GM19463 (cell line): ENCODE measurements at regions not wholly inside any gene's neighbourhood (a gene's known extent, or its start where the extent isn't known, plus 50 kb on each side); places are given as distances from the start of the nearest gene placed in this dataset.

Experiments used
- ATAC-seq: cut with Tn5 transposase; IDR thresholded peaks from one replicate; pipeline ENCODE4 v1.9.1; 2021; ENCODE audit warnings: mild to moderate bottlenecking, moderate library complexity; ENCODE audit not compliant: unreplicated experiment

DNA sequence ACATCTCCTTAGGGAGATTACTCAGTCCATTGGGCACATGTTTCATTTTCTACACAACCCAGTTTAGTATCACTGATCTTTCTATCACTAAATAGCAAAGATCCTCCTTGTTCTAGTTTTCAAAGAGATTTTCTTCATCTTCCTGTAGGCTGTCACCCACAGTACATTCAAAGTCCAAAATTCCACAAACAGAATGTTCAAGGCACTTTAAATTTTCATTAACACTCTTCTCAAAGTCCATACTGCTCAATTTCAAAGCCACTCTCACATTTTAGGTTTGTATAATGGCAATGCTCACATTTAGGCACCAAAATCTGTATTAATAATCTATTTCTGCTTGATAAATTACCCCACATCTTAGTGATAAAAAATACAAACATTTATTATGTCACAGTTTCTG, 152.8 kb downstream of the FSIP2 start:
- ATAC-seq = no peak

DNA sequence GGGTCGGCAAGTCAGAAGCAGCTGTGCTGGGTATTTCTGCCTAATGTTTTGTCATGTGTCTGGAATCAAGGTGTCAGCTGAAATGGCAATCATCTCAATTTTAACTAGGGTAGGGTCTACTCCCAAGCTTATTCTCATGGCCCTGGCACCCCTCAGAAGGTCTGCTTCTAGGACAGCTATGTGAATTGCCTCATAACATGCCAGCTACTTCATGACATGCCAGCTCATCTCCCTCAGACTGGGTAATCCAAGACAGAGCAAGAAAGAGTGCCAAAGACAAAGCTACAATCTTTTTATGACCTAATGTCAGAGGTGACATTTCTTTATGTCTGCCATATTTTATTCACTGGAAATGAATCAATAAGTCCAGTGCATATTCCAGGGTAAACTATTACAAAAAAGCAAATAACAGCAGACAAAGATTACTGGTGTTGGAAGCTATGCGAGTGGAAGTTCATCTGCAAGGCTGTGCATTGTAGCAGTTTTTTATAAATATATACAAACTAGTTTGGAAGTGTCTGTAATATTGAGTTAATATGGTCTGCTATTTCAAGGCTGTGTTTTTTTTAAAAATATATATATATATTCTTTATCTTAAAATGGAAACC, 153.3 kb downstream of the FSIP2 start:
- ATAC-seq = no peak

DNA sequence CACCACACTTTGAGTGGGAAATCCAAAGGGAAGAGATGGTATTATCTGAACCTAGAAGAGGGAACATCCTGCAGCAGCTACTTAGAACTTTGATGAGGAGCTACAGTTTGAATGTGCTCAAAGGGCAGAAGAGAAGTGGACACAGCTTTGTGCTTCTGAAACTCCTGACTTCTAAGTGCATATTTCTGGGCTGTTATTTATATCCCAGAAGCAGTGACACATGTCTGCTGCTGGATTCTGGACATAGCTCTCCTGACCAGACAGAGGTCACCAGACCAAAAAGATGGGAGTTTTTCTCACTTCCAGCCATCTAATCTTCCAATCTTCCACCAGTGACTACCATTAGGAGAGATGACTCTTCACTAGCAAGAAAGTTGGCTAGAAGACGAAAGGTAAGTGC, 153.9 kb downstream of the FSIP2 start:
- ATAC-seq = no peak

DNA sequence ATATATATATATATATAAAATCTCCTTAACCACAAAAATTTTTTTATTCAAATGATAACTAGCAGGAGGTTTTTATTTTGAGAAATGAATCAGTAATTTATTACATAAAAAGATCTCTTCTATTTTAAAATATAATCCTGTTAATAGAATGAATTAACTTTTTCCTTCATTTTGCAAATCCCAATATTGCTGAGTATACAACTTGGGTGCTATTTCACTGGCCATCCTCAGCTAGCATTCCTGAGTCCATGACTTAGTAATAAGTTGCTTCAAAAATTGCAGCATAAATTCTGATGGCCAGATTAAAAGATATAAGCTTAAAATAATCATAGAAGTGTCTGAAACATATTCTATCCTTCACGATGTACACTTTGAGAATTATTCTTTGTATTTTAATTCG, 155.6 kb downstream of the FSIP2 start:
- no peak for ATAC-seq

DNA sequence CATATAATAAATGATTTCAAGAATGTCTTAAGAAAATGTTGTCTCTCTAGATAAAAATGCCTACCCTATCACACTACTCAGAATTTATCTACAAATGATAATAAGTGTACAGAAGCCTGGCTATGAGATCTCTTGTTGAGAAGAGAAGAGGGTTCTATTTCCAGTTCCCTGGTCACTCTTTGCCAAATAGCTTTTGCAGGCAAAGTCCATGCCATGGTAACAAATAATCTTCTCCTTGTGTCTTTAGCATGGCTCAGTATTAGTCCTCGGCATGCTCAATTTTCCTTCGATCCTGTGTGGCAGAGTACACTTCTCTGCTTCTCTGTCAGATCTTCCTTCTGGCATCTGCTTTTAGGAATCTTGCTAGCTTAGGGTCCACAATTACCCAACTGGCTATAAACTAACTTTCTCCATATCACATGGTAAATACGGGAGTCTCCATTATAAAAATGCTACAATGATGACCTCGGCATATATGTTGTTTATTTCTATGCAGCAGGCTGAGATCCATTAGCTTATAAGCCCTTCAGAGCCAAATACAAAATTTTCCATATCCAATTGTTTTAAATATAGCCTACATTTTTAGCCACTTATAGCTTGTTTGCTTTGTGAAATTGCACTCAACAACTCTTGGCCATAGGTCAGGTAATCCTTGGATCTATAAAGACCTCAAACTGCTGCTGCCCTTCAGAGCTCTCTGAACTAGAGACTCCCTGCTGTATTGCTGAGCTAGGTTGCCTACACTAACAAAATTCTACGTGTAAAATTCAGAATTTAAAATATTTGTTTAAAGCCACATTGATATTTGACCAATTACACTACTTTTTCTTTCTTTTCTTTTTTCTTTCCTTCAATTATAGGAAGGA, 157.5 kb downstream of the FSIP2 start:
- no peak for ATAC-seq

DNA sequence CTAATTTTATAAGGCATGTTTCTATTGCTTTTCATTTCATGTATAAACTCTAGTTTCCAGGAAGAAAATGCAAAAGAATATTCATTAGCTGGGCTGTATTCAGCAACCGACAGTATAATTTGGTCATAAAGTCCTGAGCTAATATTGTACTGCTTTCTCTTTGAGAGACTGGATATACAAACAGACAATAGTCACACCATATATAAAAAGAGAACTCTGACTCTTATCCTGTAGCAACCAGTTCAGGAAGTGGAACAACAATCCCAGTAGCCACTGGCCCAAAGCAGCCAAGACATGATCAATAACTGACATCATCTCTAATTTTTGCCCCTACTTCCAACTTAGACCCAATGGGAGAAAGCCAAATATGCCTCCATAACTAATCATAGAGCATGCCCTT, 160.8 kb downstream of the FSIP2 start:
- no peak for ATAC-seq

DNA sequence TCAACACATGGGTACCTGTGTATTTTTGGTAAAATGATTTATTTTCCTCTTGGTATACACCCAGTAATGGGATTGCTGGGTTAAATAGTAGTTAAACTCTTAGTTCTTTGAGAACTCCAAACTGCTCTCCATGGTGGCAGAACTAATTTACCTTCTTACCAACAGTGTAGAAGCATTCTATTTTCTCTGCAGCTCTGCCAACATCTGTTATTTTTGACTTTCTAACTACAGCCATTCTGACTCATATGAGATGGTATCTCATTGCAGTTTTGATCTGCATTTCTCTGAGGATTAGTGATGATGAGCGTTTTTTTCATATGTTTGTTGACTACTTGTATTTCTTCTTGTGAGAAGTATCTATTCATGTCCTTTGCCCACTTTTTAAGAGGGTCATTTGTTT, 180.6 kb downstream of the FSIP2 start:
- ATAC-seq = no peak

DNA sequence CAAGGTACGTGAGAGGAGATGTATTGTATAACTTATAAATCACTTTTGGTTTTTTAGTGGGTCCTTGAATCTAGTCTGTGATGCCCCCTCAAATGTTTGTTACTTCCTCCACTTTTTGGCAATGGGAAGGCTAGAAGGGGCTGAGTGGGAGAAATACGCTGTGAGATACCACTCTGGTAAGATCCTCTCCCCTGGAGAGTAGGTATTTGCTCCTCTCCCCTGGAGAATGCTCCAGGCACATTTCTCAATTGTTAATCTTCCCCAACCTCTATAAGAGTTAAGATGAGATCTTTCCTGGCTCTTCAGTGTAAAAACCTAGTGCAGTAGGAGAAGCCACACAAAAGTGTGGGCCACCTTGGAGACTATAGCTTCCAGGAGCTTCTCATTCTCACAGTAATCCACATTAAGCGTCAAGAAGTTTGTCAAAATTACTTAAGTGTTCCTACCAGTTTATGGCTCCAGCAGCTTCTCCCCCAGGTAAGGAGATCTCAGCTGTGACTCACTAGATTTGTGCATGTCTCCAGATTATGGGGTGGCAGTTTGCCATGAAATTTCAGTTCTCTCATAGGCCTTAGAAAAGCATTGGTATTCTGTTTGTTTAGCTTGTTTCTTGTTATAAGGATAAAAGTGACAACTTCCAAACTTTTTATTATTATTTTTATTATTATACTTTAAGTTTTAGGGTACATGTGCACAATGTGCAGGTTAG, 182.6 kb downstream of the FSIP2 start:
- no peak for ATAC-seq

DNA sequence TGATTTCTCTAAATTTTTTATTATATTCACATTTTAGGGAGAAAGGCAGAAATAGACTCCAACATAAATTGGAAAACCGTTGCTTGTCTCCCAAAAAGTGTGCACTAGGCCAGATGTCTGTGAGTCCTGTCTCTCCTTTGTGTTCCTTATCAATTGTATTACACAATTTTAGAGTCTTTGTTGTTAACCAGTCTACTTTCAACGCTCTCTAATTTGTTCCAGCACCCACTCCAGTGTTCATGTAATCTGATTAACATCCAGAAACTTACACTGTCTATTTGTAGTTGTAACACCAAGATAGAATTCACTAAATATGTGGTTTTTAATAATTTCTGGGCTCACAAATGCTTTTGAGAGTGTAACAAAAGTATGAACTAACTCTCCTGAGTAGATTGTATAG, 195.6 kb downstream of the FSIP2 start:
- ATAC-seq = no peak

DNA sequence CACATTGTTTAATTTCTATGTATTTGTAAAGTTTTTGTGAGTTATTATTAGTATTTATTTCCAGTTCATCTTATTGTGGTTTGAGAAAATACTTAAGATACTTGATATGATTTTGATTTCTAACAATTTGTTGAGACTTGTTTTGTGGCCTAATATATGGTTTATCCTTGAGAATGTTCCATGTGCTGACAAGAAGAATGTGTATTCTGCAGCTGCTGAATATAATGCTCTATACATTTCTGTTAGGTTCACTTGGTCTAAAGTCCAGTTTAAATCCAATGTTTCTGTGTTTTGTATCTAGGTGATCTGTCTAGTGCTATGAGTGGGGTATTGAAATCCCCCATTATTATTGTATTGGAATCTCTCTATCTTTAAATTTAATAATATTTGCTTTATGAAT, 201.3 kb downstream of the FSIP2 start:
- no peak for ATAC-seq

DNA sequence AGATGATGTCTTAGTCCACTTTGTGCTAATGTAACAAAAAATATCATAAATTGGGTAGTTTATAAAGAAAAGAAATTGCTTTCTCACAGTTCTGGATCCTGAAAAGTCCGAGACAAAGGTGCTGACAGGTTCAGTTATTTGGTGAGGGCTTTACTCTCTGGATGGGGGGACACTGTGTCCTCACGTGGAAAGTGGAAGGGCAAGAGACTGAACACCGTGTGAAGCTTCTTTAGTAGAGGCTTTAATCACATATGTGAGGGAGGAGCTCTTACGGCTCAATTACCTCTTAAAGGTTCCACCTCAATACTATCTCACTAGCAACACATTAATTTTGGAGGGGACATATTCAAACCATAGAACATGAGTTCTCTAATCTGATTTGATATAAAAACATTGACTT, 204.3 kb downstream of the FSIP2 start:
- ATAC-seq = no peak

DNA sequence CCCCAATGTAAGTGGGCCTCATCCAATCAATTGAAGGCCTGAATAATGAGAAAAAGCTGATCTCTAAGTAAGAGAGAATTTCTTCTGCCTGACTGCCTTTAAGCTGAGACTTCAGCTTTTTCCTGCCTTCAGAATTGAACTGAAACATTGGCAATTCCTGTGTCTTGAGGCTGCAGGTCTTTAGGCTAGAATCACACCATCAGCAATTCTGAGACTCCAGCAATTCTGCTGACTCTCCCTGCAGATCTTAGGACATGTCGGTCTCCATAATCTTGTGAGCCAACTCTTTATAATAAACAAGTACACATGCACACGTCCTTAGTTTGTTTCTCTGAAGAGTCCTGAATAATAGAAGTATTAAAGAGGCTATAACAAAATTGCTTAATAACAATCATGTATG, 209.1 kb downstream of the FSIP2 start:
- ATAC-seq = no peak

DNA sequence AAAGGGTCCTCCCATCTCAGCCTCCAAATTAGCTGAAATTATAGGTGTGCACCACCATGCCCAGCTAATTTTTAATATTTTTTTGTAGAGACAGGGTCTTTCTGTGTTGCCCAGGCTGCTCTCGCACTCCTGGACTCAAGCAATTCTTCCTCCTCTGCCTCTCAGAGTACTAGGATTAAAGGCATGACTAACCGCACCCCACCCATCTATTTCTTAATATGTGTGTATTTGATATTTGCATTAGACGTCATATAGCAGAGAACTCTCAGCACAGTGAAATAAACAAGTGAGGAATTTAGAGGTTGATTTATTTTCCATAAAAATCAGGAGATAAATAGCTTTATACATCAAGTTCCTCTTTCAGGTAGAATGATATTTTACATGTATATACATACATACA, 213.5 kb downstream of the FSIP2 start:
- ATAC-seq = no peak

DNA sequence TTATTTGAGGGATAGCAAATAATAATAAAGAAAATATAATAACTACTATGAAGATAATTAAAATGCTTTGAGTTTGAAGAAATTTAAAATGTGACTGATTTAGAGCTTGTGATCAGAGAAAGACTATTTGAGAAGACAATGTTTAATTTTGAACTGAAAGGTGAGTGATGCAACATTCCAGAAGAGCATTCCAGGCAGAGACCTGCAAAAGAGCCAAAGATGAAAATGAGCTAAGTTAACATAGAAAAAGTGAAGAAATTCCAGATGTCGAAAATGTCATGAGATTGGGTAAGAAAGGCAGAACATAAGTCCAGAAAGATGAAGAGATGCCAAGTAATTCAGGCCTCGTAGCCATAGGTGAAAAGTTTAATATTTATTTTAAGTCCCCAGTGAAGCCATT, 215.8 kb downstream of the FSIP2 start:
- ATAC-seq = no peak

DNA sequence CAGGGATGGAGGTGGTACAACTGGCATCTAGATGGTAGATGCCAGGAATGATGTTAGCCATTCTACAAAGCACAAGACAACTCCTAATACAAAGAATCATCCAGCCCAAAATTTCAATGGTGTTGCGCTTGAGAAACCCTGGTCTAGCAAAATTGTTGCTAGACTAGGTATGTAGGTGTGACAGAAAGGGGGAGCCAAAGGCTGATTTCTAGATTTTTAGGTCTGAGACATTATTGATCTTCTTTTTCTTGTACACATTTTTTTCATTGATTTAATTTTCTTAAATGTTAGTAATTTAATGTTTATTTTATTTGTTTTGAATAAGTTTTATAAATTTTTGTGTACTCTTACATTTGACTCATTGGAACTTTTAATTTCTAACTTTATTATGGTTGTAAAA, 216.4 kb downstream of the FSIP2 start:
- no peak for ATAC-seq

DNA sequence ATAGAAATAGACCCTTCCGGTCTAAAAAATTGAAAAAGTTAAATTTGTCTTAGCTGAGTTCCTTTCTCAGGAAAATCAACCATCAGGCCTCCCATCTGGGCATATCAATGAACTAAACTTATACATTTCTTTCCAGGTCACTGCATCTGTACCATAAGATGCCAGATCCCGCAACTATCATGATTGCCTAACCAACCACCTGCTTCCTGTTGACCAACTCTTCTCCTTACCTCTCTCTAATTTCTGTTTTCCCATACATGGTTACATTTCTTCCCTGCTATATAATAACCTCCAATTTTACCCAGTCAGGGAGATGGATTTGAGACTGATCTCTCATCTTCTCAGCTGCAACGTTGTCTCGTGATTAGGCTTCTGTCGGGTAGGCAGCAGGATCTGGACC, 228.7 kb downstream of the FSIP2 start:
- ATAC-seq = no peak

DNA sequence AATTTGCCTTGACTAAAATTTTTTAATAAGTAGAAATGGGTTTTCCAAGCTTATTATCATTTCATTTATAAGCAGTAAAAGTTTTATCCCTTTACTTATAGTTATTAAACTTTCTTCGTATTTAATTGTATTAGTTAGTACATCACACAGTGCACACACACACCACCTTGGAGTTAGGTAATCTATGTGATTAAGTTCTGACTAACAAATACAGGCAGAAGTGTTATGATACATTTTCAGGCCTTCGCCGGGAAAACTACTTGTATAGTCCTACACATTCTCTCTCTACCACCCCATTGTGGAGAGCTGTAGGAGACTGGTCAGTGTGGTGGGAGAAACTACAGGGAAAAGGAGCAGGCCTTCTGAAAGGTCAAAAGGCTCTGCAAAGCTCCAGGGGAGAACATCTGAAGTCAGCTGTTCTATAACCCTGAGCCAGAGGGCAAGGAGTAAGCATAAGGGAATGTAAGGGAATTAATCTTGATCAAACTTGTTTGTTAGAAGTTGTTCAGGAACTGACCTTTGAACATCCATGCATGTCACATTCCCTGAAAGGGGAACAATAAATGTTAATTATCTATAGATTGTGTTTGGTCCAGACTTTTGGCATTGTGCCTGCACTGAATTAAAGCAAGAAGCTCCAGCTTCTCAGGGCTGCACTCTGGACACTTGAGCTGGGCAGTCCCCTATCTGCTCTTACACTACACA, 231.7 kb downstream of the FSIP2 start:
- no peak for ATAC-seq

DNA sequence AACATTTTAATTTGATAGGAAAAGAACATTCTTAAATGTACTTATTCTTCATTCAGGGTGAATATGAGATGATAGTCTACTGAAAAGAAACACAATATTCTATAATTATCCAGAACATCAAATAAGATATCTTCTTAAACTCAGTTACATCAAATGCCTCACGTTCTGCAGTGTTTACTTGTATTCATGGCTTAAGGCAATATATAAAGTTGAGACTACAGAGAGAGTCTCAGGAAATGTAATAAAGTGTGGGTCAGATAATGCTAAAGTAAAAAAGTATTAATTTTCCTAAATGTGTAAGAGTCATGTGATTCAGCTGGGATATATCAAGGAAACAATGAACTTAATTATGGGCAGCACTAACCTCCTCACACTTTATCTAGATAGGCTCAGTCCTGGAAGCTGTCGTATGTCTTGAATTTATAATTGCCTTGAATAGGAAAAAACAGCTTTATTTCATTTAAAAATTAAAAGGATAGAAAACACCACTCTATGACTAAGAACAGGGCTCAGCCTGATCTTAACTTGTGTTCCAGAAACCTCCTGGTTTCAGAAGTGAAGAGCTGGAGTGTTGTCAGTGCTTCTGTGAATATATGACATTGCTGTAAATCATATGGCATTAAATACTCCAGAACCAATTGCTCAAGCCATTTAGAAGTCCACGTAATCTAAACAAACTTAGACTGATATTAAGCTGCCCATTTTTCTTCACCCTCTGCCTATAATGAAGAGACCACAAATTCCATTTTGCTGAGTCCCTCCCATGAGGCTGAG, 240.2 kb downstream of the FSIP2 start:
- no peak for ATAC-seq

DNA sequence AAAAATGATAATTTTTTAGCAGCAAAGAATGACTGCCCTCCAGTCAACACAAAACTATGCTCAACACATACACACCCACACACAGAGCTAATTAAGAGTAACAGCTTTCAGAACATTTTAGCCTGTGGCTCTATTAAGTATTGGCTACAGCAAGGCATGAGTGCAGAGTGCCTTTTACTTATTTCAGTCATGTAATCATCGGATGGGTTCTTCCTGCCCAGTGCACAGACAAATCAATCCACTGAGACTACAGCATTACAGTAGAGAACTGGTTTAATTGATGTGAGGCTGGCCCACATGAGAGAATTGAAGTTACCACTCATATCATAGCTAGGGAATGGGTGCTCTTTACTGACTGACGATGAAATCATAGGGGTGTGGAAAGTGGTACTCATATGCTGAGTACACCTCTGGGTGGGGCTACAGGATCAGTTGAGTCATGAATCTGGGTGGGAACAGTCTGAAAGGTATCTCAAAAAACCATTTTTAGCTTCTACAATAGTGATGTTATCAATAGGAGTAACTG, 241.0 kb downstream of the FSIP2 start:
- peak; percentile 47 for ATAC-seq

DNA sequence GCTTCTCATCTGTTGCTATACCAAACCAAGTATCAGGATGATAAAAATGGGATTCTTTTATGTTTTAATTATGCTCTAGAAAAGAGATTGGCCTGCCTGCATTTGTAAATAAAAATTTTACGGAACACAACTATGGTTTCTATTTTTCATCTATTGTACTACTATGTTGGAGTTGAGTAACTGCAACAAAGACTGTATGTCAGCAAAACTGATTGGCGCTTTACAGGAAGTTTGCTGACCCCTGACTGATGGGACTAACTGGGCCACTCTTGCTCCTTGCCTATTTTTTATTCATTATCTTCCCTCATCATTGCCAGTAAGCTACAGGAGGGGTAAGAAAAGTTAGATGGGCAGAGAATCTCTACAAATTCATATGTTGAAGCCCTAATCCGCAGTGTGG, 242.3 kb downstream of the FSIP2 start:
- no peak for ATAC-seq
